Spleen (tissue), 11 donors: ENCODE measurements at regions not wholly inside any gene's neighbourhood (a gene's known extent, or its start where the extent isn't known, plus 50 kb on each side); places are given as distances from the start of the nearest gene placed in this dataset.
A peak's percentile ranks its signal among the peaks of the same experiment; 100 is the strongest.

ENCODE experiments used
- DNase-seq: peaks from one replicate; pipeline ENCODE4 v3.0.0-alpha.2; 2020
- H3K27ac ChIP-seq, 8 donors: fragments of 200-600 bp; sonication (generic) in 7 of 8; 1 replicate in 4 of 8; 2 replicates in 4 of 8; pipeline versions ENCODE4 v1.5.0 to v1.8.0; 2016 to 2021; ENCODE audit warnings: inconsistent platforms in 4 of 8, mild to moderate bottlenecking in 4 of 8, moderate library complexity in 1 of 8
- H3K27me3 ChIP-seq, 7 donors: fragments of 200-600 bp; sonication (generic) in 6 of 7; replicated peaks in 1 of 7; 1 replicate in 4 of 7; 2 replicates in 3 of 7; pipeline versions ENCODE4 v1.5.0 to v1.8.0; 2016 to 2021; ENCODE audit warnings: inconsistent platforms in 3 of 7, mild to moderate bottlenecking in 1 of 7
- H3K36me3 ChIP-seq, 6 donors: fragments of 200-600 bp; sonication (generic) in 5 of 6; 1 replicate in 4 of 6; 2 replicates in 2 of 6; pipeline versions ENCODE4 v1.5.0 to v1.8.0; 2016 to 2021; ENCODE audit warnings: inconsistent platforms in 2 of 6
- H3K4me1 ChIP-seq, 6 donors: fragments of 200-600 bp; sonication (generic) in 5 of 6; 1 replicate in 3 of 6; 2 replicates in 3 of 6; pipeline versions ENCODE4 v1.5.0 to v1.8.0; 2016 to 2021; ENCODE audit warnings: inconsistent platforms in 3 of 6
- H3K4me3 ChIP-seq, 8 donors: fragments of 200-600 bp; sonication (generic) in 7 of 8; 1 replicate in 4 of 8; 2 replicates in 4 of 8; pipeline versions ENCODE4 v1.5.0 to v1.8.0; 2016 to 2021; ENCODE audit warnings: inconsistent platforms in 4 of 8, mild to moderate bottlenecking in 4 of 8, moderate library complexity in 2 of 8
- H3K9me3 ChIP-seq, 8 donors: fragments of 200-600 bp; sonication (generic) in 7 of 8; 1 replicate in 4 of 8; 2 replicates in 4 of 8; pipeline versions ENCODE4 v1.5.0 to v1.8.0; 2016 to 2021; ENCODE audit warnings: inconsistent platforms in 4 of 8
- POLR2A ChIP-seq, 3 donors: fragments of 450-650 bp; IDR thresholded peaks; one replicate each; pipeline ENCODE4 v1.5.1; 2017; ENCODE audit warnings: antibody characterized with exemption in 3 of 3, mild to moderate bottlenecking in 1 of 3
- POLR2AphosphoS5 ChIP-seq, 3 donors: sonication (generic); formaldehyde crosslinking; IDR thresholded peaks; one replicate each; pipeline ENCODE4 v1.5.1; 2017; ENCODE audit warnings: antibody characterized with exemption in 3 of 3
- WGBS, 5 donors: extraction: QIAGEN DNeasy Blood & Tissue Kit in 3 of 5; methylation state at CpG; one replicate each; pipeline versions ENCODE4 v1.1.5 to v1.1.7; 2013 to 2018; 5-methylcytosine and 5-hydroxymethylcytosine counted together
- intact Hi-C: fragments of 100-400 bp; cut with DNase I; formaldehyde crosslinking; loops from one replicate; pipeline ENCODE4 v1.15.0; 2023; ENCODE audit warnings: low total_unique reads
- TF ChIP-seq, protein P1 (sequence below), 11 experiments: fragments of 200-600 bp in 7 of 11; fragments of 450-650 bp in 4 of 11; sonication (generic) in 4 of 11; IDR thresholded peaks in 8 of 11; conservative IDR thresholded peaks in 3 of 11; 1 replicate in 7 of 11; 2 replicates in 4 of 11; pipeline versions ENCODE4 v1.4.0 to v1.8.0; 2016 to 2021; ENCODE audit warnings: antibody characterized with exemption in 11 of 11, inconsistent platforms in 4 of 11, mild to moderate bottlenecking in 1 of 11
- donor health status: healthy with polysubstance abuse.
- donor health status: DM: no; HTN: no; CAD: no; lungs with moderate emphysema.
- donor health status: DM: no; HTN: no; CAD: no.
- donor health status: Bipolar disorder and iron deficiency.
- donor health status: healthy.
- donor health status: DM: no; HTN: no; CAD: no.
- donor health status: DM: yes; HTN: yes; CAD: no.

DNA sequence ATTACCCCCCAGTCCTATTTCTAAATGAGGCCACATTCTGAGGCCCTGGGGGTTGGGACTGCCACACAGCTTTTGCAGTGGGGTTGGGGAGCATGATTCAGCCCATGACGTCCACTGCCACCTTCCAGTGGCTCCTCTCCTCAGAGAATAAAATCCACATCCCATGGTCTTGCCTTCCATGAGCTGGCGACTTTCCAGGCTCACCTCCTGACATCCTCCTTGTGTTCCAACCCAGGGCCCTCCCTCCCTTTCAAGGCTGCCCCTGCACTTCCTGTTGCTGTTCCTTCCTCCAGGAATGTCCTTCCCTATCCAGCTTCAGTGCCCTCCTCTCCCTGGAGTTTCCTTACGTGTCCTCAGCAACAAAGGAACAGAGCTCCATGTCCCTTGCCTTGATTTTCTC, 187.3 kb upstream of the ID2 start:
- no peak for TF ChIP-seq POLR2A (IDR thresholded peaks at IDR 0.05)
- peak in 1 of 3 donors; percentile 47 for TF ChIP-seq POLR2AphosphoS5 (IDR thresholded peaks at IDR 0.05)
- TF ChIP-seq, protein P1, sequence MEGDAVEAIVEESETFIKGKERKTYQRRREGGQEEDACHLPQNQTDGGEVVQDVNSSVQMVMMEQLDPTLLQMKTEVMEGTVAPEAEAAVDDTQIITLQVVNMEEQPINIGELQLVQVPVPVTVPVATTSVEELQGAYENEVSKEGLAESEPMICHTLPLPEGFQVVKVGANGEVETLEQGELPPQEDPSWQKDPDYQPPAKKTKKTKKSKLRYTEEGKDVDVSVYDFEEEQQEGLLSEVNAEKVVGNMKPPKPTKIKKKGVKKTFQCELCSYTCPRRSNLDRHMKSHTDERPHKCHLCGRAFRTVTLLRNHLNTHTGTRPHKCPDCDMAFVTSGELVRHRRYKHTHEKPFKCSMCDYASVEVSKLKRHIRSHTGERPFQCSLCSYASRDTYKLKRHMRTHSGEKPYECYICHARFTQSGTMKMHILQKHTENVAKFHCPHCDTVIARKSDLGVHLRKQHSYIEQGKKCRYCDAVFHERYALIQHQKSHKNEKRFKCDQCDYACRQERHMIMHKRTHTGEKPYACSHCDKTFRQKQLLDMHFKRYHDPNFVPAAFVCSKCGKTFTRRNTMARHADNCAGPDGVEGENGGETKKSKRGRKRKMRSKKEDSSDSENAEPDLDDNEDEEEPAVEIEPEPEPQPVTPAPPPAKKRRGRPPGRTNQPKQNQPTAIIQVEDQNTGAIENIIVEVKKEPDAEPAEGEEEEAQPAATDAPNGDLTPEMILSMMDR (IDR thresholded peaks at IDR 0.05 in 8 of 11, conservative IDR thresholded peaks at IDR 0.05 in 3 of 11) = no peak
- 52 to 78% (median 69%) methylated on average over 3 of the region's 3 CpGs for WGBS, 5 donors
- no peak overlapping the region for H3K4me3 ChIP-seq
- H3K27me3 ChIP-seq = peaks cover 0 to 20% (median 0%) of the 10 kb centered on the region in 7 donors
- no peaks in the 10 kb centered on the region for H3K36me3 ChIP-seq
- no peaks in the 10 kb centered on the region for H3K9me3 ChIP-seq
- peak overlapping the region in 3 of 8 donors; percentile 18 to 39 (median 31) for H3K27ac ChIP-seq
- DNase-seq = peak; percentile 70
- intact Hi-C loops = no loop called here
- peaks cover 0 to 81% (median 33%) of the 10 kb centered on the region in 6 donors for H3K4me1 ChIP-seq

DNA sequence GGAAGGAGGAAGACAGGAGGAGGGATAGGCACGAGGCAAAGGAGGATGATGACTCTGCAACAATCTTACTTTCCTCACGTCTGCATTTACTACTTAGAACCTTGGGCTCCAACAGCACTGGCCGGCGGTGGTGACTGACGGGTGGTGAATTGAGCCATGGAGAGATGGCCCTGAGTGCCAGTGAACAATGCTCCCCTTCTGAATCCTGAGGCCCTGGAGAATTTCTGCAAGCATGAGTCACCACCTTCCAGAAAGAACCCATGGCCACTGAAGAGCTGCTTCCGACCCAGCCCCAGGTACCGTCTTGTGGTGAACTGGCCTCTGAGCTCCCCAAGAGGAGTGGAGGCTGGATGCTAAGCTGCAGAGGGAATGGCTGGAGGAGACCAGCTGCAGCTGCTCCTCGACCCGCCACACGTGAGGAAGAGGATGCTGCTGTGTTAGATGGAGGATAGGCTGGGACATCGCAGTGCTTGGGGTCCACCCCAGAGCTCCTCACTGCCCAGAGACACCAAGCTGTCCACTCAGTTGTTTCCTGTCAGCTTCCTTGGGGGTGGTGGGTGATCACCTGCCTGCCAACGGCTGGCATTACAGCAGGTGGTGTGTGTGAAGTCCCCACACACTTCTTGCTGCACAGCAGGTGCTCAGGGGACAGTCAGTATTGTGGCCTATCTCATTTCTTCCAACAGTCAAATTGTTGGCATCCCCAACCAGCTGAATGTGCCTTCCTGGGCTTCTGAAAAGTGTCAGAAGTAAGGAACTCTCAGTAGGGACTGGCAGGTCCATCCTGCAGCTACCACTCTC, 186.5 kb upstream of the ID2 start:
- Histone ChIP-seq H3K4me3 (no peak overlapping the region), H3K27me3 (peaks cover 0 to 13% (median 0%) of the 10 kb centered on the region in 7 donors), H3K36me3 (no peaks in the 10 kb centered on the region), H3K4me1 (peaks cover 0 to 81% (median 32%) of the 10 kb centered on the region in 6 donors), H3K9me3 (no peaks in the 10 kb centered on the region), H3K27ac (peak overlapping the region in 1 of 8 donors; percentile 31)
- 76 to 88% (median 84%) methylated on average over 7 to 12 of the region's 12 CpGs for WGBS, 5 donors
- intact Hi-C loops = no loop called here
- peak; percentile 63 for DNase-seq
- TF ChIP-seq, protein P1 (IDR thresholded peaks at IDR 0.05 in 8 of 11, conservative IDR thresholded peaks at IDR 0.05 in 3 of 11) = no peak
- TF ChIP-seq POLR2A (IDR thresholded peaks at IDR 0.05) = no peak
- no peak for TF ChIP-seq POLR2AphosphoS5 (IDR thresholded peaks at IDR 0.05)

DNA sequence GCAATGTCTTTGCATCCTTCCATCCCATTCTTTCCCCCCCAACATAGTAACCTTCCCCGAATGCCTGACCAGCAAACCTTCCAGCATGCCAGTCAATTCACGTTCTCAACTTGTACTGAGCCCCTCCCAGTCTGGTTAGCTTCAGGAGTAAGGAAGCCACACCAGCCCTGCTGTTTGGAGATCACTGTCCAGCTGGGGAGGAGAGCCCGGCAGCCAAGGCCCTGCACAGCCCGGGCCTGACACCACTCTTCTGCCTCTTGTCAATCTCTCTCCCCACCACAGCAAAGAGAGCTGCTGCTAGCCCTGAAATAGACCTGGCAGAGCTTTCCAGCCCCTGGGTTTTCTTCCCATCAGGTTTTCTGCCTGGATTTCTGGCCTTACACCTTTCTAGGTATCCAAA, 185.8 kb upstream of the ID2 start:
- H3K4me3 ChIP-seq = no peak overlapping the region
- H3K4me1 ChIP-seq = peaks cover 0 to 81% (median 33%) of the 10 kb centered on the region in 6 donors
- 63 to 75% (median 72%) methylated on average over 4 of the region's 4 CpGs for WGBS, 5 donors
- TF ChIP-seq POLR2AphosphoS5 (IDR thresholded peaks at IDR 0.05) = no peak
- TF ChIP-seq, protein P1 (IDR thresholded peaks at IDR 0.05 in 8 of 11, conservative IDR thresholded peaks at IDR 0.05 in 3 of 11) = no peak
- TF ChIP-seq POLR2A (IDR thresholded peaks at IDR 0.05) = no peak
- peak; percentile 39 for DNase-seq
- intact Hi-C loops = no loop called here
- H3K27ac ChIP-seq = no peak overlapping the region
- H3K27me3 ChIP-seq = peaks cover 0 to 13% (median 0%) of the 10 kb centered on the region in 7 donors
- H3K36me3 ChIP-seq = no peaks in the 10 kb centered on the region
- no peaks in the 10 kb centered on the region for H3K9me3 ChIP-seq

DNA sequence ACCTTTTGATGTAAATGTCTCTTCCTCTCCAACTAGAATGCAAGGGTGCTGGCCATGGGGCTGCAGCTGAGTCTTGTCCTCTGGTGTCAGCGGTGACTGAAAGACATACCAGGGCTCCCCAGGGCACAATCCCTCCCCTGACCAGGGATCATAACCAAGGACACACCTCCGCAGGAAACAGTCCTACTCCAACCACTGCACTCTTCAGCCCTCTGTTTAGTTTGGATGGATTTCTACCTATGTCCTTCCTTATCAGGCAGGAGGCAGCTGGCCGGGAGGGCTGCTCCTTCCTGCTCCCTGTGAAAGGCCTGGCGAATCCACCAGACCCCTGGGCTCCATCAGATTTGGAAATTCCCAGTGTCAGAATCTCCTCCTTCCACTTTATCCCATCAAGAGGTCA, 185.2 kb upstream of the ID2 start:
- 69 to 85% (median 81%) methylated on average over 4 of the region's 4 CpGs for WGBS, 5 donors
- no peaks in the 10 kb centered on the region for H3K9me3 ChIP-seq
- H3K4me3 ChIP-seq = no peak overlapping the region
- H3K4me1 ChIP-seq = peaks cover 0 to 81% (median 30%) of the 10 kb centered on the region in 6 donors
- no peak overlapping the region for H3K27ac ChIP-seq
- TF ChIP-seq, protein P1 (IDR thresholded peaks at IDR 0.05 in 8 of 11, conservative IDR thresholded peaks at IDR 0.05 in 3 of 11) = no peak
- no peak for TF ChIP-seq POLR2AphosphoS5 (IDR thresholded peaks at IDR 0.05)
- TF ChIP-seq POLR2A (IDR thresholded peaks at IDR 0.05) = no peak
- no peaks in the 10 kb centered on the region for H3K36me3 ChIP-seq
- intact Hi-C loops = no loop called here
- no peak for DNase-seq
- H3K27me3 ChIP-seq = peaks cover 0 to 13% (median 0%) of the 10 kb centered on the region in 7 donors
